Ovary (tissue), 7 donors: ENCODE measurements at regions not wholly inside any gene's neighbourhood (a gene's known extent, or its start where the extent isn't known, plus 50 kb on each side); places are given as distances from the start of the nearest gene placed in this dataset.

Experiments used
- DNase-seq, 5 donors: peaks; one replicate each; pipeline ENCODE4 v3.0.0-alpha.2; 2019 to 2020
- H3K27ac ChIP-seq, 2 donors: fragments of 200-600 bp; one replicate each; pipeline versions ENCODE4 v1.5.1 to v1.8.0; 2019 to 2022
- H3K27me3 ChIP-seq: fragments of 200-600 bp; one replicate; pipeline ENCODE4 v1.8.0; 2022
- H3K36me3 ChIP-seq: fragments of 200-600 bp; sonication (generic); one replicate; pipeline ENCODE4 v1.5.1; 2019
- H3K4me1 ChIP-seq: one replicate; pipeline ENCODE4 v1.8.1; 2013; ENCODE audit warnings: mild to moderate bottlenecking, moderate library complexity; ENCODE audit not compliant: insufficient read depth
- H3K4me3 ChIP-seq: fragments of 200-600 bp; sonication (generic); one replicate; pipeline ENCODE4 v1.5.1; 2017
- H3K9me3 ChIP-seq, 2 donors: fragments of 200-600 bp in 1 of 2; sonication (generic) in 1 of 2; one replicate each; pipeline versions ENCODE4 v1.5.1 to v1.8.1; 2013 to 2019; ENCODE audit warnings: mild to moderate bottlenecking in 1 of 2, moderate library complexity in 1 of 2
- EP300 ChIP-seq: sonication (generic); formaldehyde crosslinking; IDR thresholded peaks from one replicate; pipeline ENCODE4 v1.6.1; 2017; ENCODE audit warnings: antibody characterized with exemption
- POLR2A ChIP-seq: fragments of 450-650 bp; IDR thresholded peaks from one replicate; pipeline ENCODE4 v1.6.1; 2017; ENCODE audit warnings: antibody characterized with exemption, mild to moderate bottlenecking, moderate library complexity
- WGBS, 3 donors: extraction: QIAGEN DNeasy Blood & Tissue Kit in 1 of 3; methylation state at CpG; one replicate each; pipeline versions ENCODE4 v1.1.5 to v1.1.7; 2013 to 2017; 5-methylcytosine and 5-hydroxymethylcytosine counted together
- intact Hi-C, 4 donors: fragments of 100-400 bp; cut with DNase I; formaldehyde crosslinking; loops; one replicate each; pipeline versions ENCODE4 v1.11.0 to v1.15.1; 2022 to 2023
- TF ChIP-seq, protein P1 (sequence below), 3 donors: fragments of 450-650 bp in 2 of 3; fragments of 200-600 bp in 1 of 3; IDR thresholded peaks; one replicate each; pipeline versions ENCODE4 v1.5.1 to v1.8.0; 2016 to 2022; ENCODE audit warnings: antibody characterized with exemption in 3 of 3, mild to moderate bottlenecking in 1 of 3
- donor health status: DM: no; HTN: no; CAD: no; lungs with moderate emphysema.
- donor health status: DM: no; HTN: no; CAD: no.
- donor health status: Bipolar disorder and iron deficiency.
- donor health status: DM: no; HTN: no; CAD: no.
- donor health status: DM: yes; HTN: yes; CAD: no.

GRCh38 chr6:47897247-47897646, 115.4 kb downstream of the OPN5 start:
- no peak for TF ChIP-seq EP300
- TF ChIP-seq, protein P1, sequence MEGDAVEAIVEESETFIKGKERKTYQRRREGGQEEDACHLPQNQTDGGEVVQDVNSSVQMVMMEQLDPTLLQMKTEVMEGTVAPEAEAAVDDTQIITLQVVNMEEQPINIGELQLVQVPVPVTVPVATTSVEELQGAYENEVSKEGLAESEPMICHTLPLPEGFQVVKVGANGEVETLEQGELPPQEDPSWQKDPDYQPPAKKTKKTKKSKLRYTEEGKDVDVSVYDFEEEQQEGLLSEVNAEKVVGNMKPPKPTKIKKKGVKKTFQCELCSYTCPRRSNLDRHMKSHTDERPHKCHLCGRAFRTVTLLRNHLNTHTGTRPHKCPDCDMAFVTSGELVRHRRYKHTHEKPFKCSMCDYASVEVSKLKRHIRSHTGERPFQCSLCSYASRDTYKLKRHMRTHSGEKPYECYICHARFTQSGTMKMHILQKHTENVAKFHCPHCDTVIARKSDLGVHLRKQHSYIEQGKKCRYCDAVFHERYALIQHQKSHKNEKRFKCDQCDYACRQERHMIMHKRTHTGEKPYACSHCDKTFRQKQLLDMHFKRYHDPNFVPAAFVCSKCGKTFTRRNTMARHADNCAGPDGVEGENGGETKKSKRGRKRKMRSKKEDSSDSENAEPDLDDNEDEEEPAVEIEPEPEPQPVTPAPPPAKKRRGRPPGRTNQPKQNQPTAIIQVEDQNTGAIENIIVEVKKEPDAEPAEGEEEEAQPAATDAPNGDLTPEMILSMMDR (IDR thresholded peaks at IDR 0.05), result no peak
- no peak for TF ChIP-seq POLR2A
- Histone ChIP-seq H3K27ac (no peak overlapping the region), H3K27me3 (no peaks in the 10 kb centered on the region), H3K9me3 (no peaks in the 10 kb centered on the region), H3K4me3 (no peak overlapping the region), H3K36me3 (no peaks in the 10 kb centered on the region), H3K4me1 (no peaks in the 10 kb centered on the region)
- no peak for DNase-seq
- WGBS, 3 donors, result 41 to 49% (median 41%) methylated on average over 3 of the region's 3 CpGs
- intact Hi-C loops, result no loop called here

DNA sequence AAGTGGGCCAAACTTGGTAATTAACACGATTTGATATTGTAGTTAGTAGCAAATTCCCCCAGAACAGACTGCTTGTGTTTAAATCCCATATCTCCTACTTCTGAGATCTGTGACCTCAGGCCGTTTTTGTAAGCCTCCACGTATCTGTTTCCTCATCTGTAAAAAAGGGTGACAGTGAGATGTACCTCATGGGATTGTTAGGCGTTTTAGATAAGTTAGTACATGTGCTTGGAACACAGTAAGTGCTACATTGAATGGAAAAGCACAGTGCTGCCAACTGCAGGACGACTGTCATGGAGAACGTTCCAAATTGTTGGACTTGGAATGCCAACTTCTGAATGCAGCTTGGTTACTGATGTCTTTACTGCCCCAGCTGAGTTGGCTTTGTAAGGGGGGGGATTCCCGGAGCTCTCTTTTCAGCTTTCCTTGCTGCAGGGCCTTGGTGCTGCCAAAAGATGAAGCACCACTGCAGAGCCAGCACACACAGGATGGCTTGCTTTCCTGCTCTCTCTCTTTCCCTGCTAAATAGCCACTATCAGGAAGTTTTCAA, 108.6 kb downstream of the OPN5 start:
- no peak for TF ChIP-seq POLR2A
- no peak for TF ChIP-seq EP300
- TF ChIP-seq, protein P1 (IDR thresholded peaks at IDR 0.05), result no peak
- WGBS, 3 donors, result 79 to 83% (median 79%) methylated on average over 7 of the region's 7 CpGs
- no peaks in the 10 kb centered on the region for H3K36me3 ChIP-seq
- no peaks in the 10 kb centered on the region for H3K4me1 ChIP-seq
- no peak overlapping the region for H3K27ac ChIP-seq
- no peak overlapping the region for H3K4me3 ChIP-seq
- DNase-seq, result no peak
- H3K9me3 ChIP-seq, result no peaks in the 10 kb centered on the region
- no peaks in the 10 kb centered on the region for H3K27me3 ChIP-seq
- intact Hi-C loops, result no loop called here

DNA sequence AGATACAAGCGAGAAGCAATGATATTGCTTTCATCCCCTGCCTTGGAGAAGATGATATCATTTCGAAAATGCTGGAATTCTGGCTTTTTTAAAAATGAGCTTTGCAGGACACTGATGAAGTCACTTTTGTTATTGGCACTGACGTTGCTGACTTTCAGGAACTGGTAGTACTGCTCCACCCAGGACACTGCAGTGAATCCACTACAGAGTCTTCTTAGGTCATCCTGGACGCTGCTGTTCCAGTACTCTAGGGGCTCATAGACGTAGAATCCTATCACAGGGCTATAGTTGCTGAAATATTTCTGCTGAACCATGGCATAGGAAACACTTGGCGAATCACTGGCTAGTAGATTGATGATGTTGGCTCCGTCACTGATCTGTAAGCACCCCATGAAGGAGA, 97.2 kb downstream of the OPN5 start:
- no peaks in the 10 kb centered on the region for H3K9me3 ChIP-seq
- H3K4me1 ChIP-seq, result no peaks in the 10 kb centered on the region
- H3K27me3 ChIP-seq, result no peaks in the 10 kb centered on the region
- 78 to 82% (median 80%) methylated on average over 7 of the region's 7 CpGs for WGBS, 3 donors
- no peaks in the 10 kb centered on the region for H3K36me3 ChIP-seq
- intact Hi-C loops, result no loop called here
- TF ChIP-seq EP300 (no peak), POLR2A (no peak)
- TF ChIP-seq, protein P1 (IDR thresholded peaks at IDR 0.05), result no peak
- no peak overlapping the region for H3K27ac ChIP-seq
- no peak for DNase-seq
- no peak overlapping the region for H3K4me3 ChIP-seq
